HEK293 (cell line): ENCODE measurements at regions not wholly inside any gene's neighbourhood (a gene's known extent, or its start where the extent isn't known, plus 50 kb on each side); places are given as distances from the start of the nearest gene placed in this dataset.
"Not testable (repeated sequence)": the region's sequence is repeated elsewhere in the genome, so short reads cannot be mapped to it uniquely, and the experiment has no call there.

Experiments used
- CTCF ChIA-PET: fragments of 350-600 bp; formaldehyde crosslinking; extraction: SDS; loops from one replicate; lab custom pipeline; 2021; ENCODE audit warnings: antibody characterized with exemption; lab: Yijun Ruan, JAX
- POLR2A ChIA-PET: fragments of 300-600 bp; formaldehyde crosslinking; extraction: SDS; loops from one replicate; lab custom pipeline; 2020; ENCODE audit warnings: antibody characterized with exemption, inconsistent platforms; lab: Yijun Ruan, JAX
- H3K27ac ChIP-seq: fragments of 200-500 bp; sonication (Bioruptor generic); 2 replicates; pipeline ENCODE4 v1.5.1; 2014; ENCODE audit warnings: low read depth, low read length, control low read depth, inconsistent platforms; ENCODE audit errors: extremely low read depth
- H3K36me3 ChIP-seq, 2 experiments: fragments of 200-500 bp in 1 of 2; sonication (Bioruptor generic) in 1 of 2; 1 replicate in 1 of 2; 2 replicates in 1 of 2; pipeline ENCODE4 v1.5.1; 2014 to 2017; ENCODE audit warnings: inconsistent platforms in 2 of 2, low read length in 2 of 2; ENCODE audit not compliant: control insufficient read depth in 2 of 2, insufficient read depth in 1 of 2
- H3K4me1 ChIP-seq: fragments of 200-500 bp; sonication (Bioruptor generic); 2 replicates; pipeline ENCODE4 v1.5.1; 2014; ENCODE audit warnings: mild to moderate bottlenecking, low read length, inconsistent platforms; ENCODE audit not compliant: control insufficient read depth, insufficient read depth
- H3K4me3 ChIP-seq: 2 replicates; pipeline ENCODE4 v1.5.1; 2011; ENCODE audit warnings: low read depth, mild to moderate bottlenecking, control low read depth, low read length, moderate library complexity
- H3K9me3 ChIP-seq: fragments of 200-500 bp; sonication (Bioruptor generic); 2 replicates; pipeline ENCODE4 v1.5.1; 2014; ENCODE audit warnings: low read depth, low read length, inconsistent platforms; ENCODE audit not compliant: control insufficient read depth, insufficient read depth
- HOXA7 ChIP-seq: sonication (generic); formaldehyde crosslinking; IDR thresholded peaks from 2 replicates; pipeline ENCODE4 v1.8.1; 2022; ENCODE audit warnings: missing genetic modification reagents, borderline replicate concordance
- SETDB1 ChIP-seq: IDR thresholded peaks from one replicate; pipeline ENCODE4 v1.6.1; 2017; ENCODE audit warnings: mild to moderate bottlenecking, low read length, moderate library complexity, mixed read lengths; ENCODE audit not compliant: insufficient read length
- SP3 ChIP-seq: fragments of 450-650 bp; formaldehyde crosslinking; IDR thresholded peaks from 2 replicates; pipeline ENCODE4 v1.5.1; 2016; ENCODE audit warnings: missing biosample characterization, missing genetic modification characterization
- TRIM28 ChIP-seq: IDR thresholded peaks from 2 replicates; pipeline ENCODE4 v1.6.1; 2011; ENCODE audit warnings: low read length, control low read depth, borderline replicate concordance
- ZNF146 ChIP-seq: fragments of 450-650 bp; formaldehyde crosslinking; IDR thresholded peaks from 2 replicates; pipeline ENCODE4 v1.5.1; 2016; ENCODE audit warnings: missing biosample characterization, missing genetic modification characterization
- ZNF19 ChIP-seq: fragments of 450-650 bp; formaldehyde crosslinking; IDR thresholded peaks from 2 replicates; pipeline ENCODE4; 2016; ENCODE audit warnings: missing biosample characterization, missing genetic modification characterization, low read depth
- ZNF350 ChIP-seq: fragments of 450-650 bp; formaldehyde crosslinking; IDR thresholded peaks from 2 replicates; pipeline ENCODE4 v1.5.0; 2017; ENCODE audit warnings: missing biosample characterization, mild to moderate bottlenecking, missing genetic modification characterization
- ZNF561 ChIP-seq: fragments of 450-650 bp; IDR thresholded peaks from 2 replicates; pipeline ENCODE4 v1.5.1; 2018; ENCODE audit warnings: missing biosample characterization, missing genetic modification characterization, borderline replicate concordance
- ZNF585B ChIP-seq: fragments of 450-650 bp; formaldehyde crosslinking; IDR thresholded peaks from 2 replicates; pipeline ENCODE4 v1.5.1; 2016; ENCODE audit warnings: missing biosample characterization, missing genetic modification characterization

- no peaks in the 10 kb centered on the region for H3K4me1 ChIP-seq
- POLR2A ChIA-PET = no interaction called here
- H3K27ac ChIP-seq = no peak overlapping the region
- no peak for TF ChIP-seq ZNF561 (tag by site-specific recombination)
- TF ChIP-seq, all 188 proteins: peak for 0
- CTCF ChIA-PET = interaction anchor here (0.7 kb wide), 1 partner anchor 305 kb away, joined by 3 read pairs; no protein-coding TSS in a partner anchor
- no peak overlapping the region for H3K4me3 ChIP-seq
- no peaks in the 10 kb centered on the region for H3K9me3 ChIP-seq
- H3K36me3 ChIP-seq = no peaks in the 10 kb centered on the region
Measured at GRCh38 chr7:32803406-32804141, 88.0 kb downstream of the KBTBD2 start.

- H3K9me3 ChIP-seq = no peaks in the 10 kb centered on the region
- no peaks in the 10 kb centered on the region for H3K36me3 ChIP-seq
- ChIA-PET POLR2A (no interaction called here), CTCF (interaction anchor here (0.5 to 0.7 kb wide), 2 partner anchors 19 to 74 kb away, joined by 3 to 6 read pairs; no protein-coding TSS in a partner anchor)
- H3K4me1 ChIP-seq = no peaks in the 10 kb centered on the region
- TF ChIP-seq HOXA7 (CRISPR knock-in tag) (no peak), ZNF585B (tag by site-specific recombination) (peak; percentile 90), ZNF19 (tag by site-specific recombination) (no peak), SP3 (no peak), TRIM28 (peak; percentile 74; the same call in 1 of the 2 replicates), SETDB1 (peak; percentile 70), ZNF350 (tag by site-specific recombination) (no peak)
- no peak overlapping the region for H3K4me3 ChIP-seq
- no peak overlapping the region for H3K27ac ChIP-seq
Measured at GRCh38 chr7:32802305-32802910, 89.2 kb downstream of the KBTBD2 start.

GRCh38 chr7:32793053-32793452 is 98.5 kb downstream of the KBTBD2 start:
- H3K27ac ChIP-seq, H3K4me1 ChIP-seq, H3K4me3 ChIP-seq, H3K36me3 ChIP-seq, H3K9me3 ChIP-seq, CTCF ChIA-PET, POLR2A ChIA-PET: not testable (repeated sequence)
- TF ChIP-seq ZNF146 (tag by site-specific recombination) = peak; percentile 69

- CTCF ChIA-PET, H3K4me1 ChIP-seq, H3K9me3 ChIP-seq, H3K27ac ChIP-seq, H3K4me3 ChIP-seq, POLR2A ChIA-PET, H3K36me3 ChIP-seq: not testable (repeated sequence)
Measured at GRCh38 chr7:32790766-32791430, 100.7 kb downstream of the KBTBD2 start.

- H3K4me3 ChIP-seq, H3K36me3 ChIP-seq, H3K27ac ChIP-seq, H3K4me1 ChIP-seq, H3K9me3 ChIP-seq, POLR2A ChIA-PET, CTCF ChIA-PET: not testable (repeated sequence)
Measured at GRCh38 chr7:32789266-32789665, 102.3 kb downstream of the KBTBD2 start.

GRCh38 chr7:32788174-32788573 is 103.4 kb downstream of the KBTBD2 start:
- CTCF ChIA-PET, H3K4me3 ChIP-seq, POLR2A ChIA-PET: not testable (repeated sequence)

GRCh38 chr7:32785365-32785944 is 106.1 kb downstream of the KBTBD2 start:
- POLR2A ChIA-PET, H3K9me3 ChIP-seq, H3K36me3 ChIP-seq, H3K4me3 ChIP-seq, H3K4me1 ChIP-seq, CTCF ChIA-PET, H3K27ac ChIP-seq: not testable (repeated sequence)

More at GRCh38 chr7:32788174-32788573, 103.4 kb downstream of the KBTBD2 start:
- H3K27ac ChIP-seq, H3K36me3 ChIP-seq, H3K9me3 ChIP-seq, H3K4me1 ChIP-seq: not testable (repeated sequence)

GRCh38 chr7:32779895-32780294 is 111.7 kb downstream of the KBTBD2 start:
- H3K27ac ChIP-seq, H3K4me1 ChIP-seq, H3K9me3 ChIP-seq, H3K36me3 ChIP-seq, H3K4me3 ChIP-seq, POLR2A ChIA-PET: not testable (repeated sequence)
- CTCF ChIA-PET = interaction anchor here (0.6 kb wide), 1 partner anchor 17 kb away, joined by 3 read pairs; no protein-coding TSS in a partner anchor
